ENCODE measurements at regions not wholly inside any gene's neighbourhood (a gene's known extent, or its start where the extent isn't known, plus 50 kb on each side); places are given as distances from the start of the nearest gene placed in this dataset.

DNA sequence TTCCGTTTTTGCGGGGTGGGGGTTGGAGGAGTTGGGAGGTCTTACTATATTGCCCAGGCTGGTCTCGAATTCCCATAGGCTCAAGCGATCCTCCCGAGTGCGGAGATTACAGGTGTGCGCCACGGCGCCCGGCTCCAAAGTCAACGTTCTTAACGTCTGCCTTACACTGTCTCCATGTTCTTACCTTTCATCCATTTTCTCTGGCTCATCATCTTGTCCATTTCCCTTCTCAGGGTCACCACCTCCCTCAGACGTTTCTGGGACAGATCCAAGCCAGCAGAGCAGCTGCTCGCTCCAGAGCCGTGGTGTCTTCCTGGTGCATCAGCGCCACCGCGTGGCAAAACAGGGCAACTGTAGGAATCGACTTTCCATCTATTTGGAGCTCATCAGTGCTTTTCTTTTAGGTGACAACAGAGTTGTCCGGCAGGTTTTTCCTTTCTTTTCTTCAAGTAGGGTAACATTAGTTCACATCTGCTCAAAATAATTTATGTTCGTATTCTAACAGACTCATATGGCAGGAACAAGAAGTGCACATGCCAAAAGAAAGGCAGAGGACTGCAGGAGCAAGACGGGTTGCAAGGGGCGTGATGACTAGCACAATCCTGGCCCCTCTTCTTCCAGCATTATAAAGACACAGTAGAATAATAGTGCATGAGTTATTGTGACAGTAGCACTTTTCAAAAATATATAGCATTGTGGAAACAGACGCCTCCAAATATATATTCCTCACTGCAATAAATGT, 103.1 kb upstream of the ABCC4 start:
- Histone ChIP-seq H3K27me3 (ENCODE audit: control insufficient read depth in 1 of 2, insufficient read depth in 2 of 2, low read length in 2 of 2) (peaks cover 0 to 5% of the 10 kb centered on the region in 2 experiments), H3K9me3 (ENCODE audit: control insufficient read depth in 1 of 2, insufficient read depth in 1 of 2, low read length in 2 of 2) (no peaks in the 10 kb centered on the region), H3K4me3 (ENCODE audit: low read length) (peak overlapping the region; percentile 62), H3K4me1 (ENCODE audit: insufficient read depth, low read length) (peaks cover 9% of the 10 kb centered on the region), H3K36me3 (ENCODE audit: insufficient read depth, low read length) (no peaks in the 10 kb centered on the region), H3K27ac (ENCODE audit: low read depth in 1 of 2, low read length in 2 of 2) (no peak overlapping the region)
- peaks cover 4% of the 10 kb centered on the region for H3K27me3 Mint-ChIP-seq
- peaks cover 10% of the 10 kb centered on the region for H3K4me1 Mint-ChIP-seq (ENCODE audit: low read depth)
- H3K27ac Mint-ChIP-seq: no peak overlapping the region
- intact Hi-C loops (cut with DNase I, micrococcal nuclease): loop anchor here (1.0 to 10.0 kb wide), 6 partner anchors 108 to 970 kb away; no protein-coding TSS in a partner anchor
- ChIA-PET CTCF (interaction anchor here (0.5 to 2.5 kb wide), 20 partner anchors 11 to 787 kb away, joined by 3 to 40 read pairs (median 4); no protein-coding TSS in a partner anchor), POLR2A (interaction anchor here (0.6 to 1.1 kb wide), 4 partner anchors 189 to 732 kb away, joined by 3 to 4 read pairs (median 4); no protein-coding TSS in a partner anchor)
- peak; percentile 97 for ATAC-seq (ENCODE audit: poor library complexity)
- peak; percentile 59 to 86 (median 72) for DNase-seq
- no peaks in the 10 kb centered on the region for H3K36me3 Mint-ChIP-seq (ENCODE audit: low read depth)
- H3K9me3 Mint-ChIP-seq: no peaks in the 10 kb centered on the region
- TF ChIP-seq, protein P1, sequence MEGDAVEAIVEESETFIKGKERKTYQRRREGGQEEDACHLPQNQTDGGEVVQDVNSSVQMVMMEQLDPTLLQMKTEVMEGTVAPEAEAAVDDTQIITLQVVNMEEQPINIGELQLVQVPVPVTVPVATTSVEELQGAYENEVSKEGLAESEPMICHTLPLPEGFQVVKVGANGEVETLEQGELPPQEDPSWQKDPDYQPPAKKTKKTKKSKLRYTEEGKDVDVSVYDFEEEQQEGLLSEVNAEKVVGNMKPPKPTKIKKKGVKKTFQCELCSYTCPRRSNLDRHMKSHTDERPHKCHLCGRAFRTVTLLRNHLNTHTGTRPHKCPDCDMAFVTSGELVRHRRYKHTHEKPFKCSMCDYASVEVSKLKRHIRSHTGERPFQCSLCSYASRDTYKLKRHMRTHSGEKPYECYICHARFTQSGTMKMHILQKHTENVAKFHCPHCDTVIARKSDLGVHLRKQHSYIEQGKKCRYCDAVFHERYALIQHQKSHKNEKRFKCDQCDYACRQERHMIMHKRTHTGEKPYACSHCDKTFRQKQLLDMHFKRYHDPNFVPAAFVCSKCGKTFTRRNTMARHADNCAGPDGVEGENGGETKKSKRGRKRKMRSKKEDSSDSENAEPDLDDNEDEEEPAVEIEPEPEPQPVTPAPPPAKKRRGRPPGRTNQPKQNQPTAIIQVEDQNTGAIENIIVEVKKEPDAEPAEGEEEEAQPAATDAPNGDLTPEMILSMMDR (IDR thresholded peaks at IDR 0.05): peak; percentile 94
- peak overlapping the region; percentile 94 for H3K4me3 Mint-ChIP-seq

GRCh38 chr13:95406176-95406575, 104.9 kb upstream of the ABCC4 start:
- H3K27me3 Mint-ChIP-seq: peaks cover 4% of the 10 kb centered on the region
- ChIA-PET CTCF (no interaction called here), POLR2A (interaction anchor here (1.0 kb wide), 1 partner anchor 216 kb away, joined by 3 read pairs; no protein-coding TSS in a partner anchor)
- TF ChIP-seq, protein P1 (IDR thresholded peaks at IDR 0.05): no peak
- H3K36me3 ChIP-seq (ENCODE audit: insufficient read depth, low read length): no peaks in the 10 kb centered on the region
- ATAC-seq (ENCODE audit: poor library complexity) (no peak), DNase-seq (no peak)
- no peak overlapping the region for H3K4me3 ChIP-seq (ENCODE audit: low read length)
- peaks cover 9% of the 10 kb centered on the region for H3K4me1 ChIP-seq (ENCODE audit: insufficient read depth, low read length)
- intact Hi-C loops (cut with DNase I, micrococcal nuclease): loop anchor here in 1 of 2 experiments (10.0 kb wide), 1 partner anchor 971 kb away; no protein-coding TSS in a partner anchor
- no peaks in the 10 kb centered on the region for H3K9me3 Mint-ChIP-seq
- no peaks in the 10 kb centered on the region for H3K36me3 Mint-ChIP-seq (ENCODE audit: low read depth)
- H3K27me3 ChIP-seq (ENCODE audit: control insufficient read depth in 1 of 2, insufficient read depth in 2 of 2, low read length in 2 of 2): peaks cover 0 to 5% of the 10 kb centered on the region in 2 experiments
- H3K9me3 ChIP-seq (ENCODE audit: control insufficient read depth in 1 of 2, insufficient read depth in 1 of 2, low read length in 2 of 2): no peaks in the 10 kb centered on the region
- H3K27ac ChIP-seq (ENCODE audit: low read depth in 1 of 2, low read length in 2 of 2): no peak overlapping the region
- H3K4me3 Mint-ChIP-seq: no peak overlapping the region
- no peak overlapping the region for H3K27ac Mint-ChIP-seq
- H3K4me1 Mint-ChIP-seq (ENCODE audit: low read depth): peaks cover 10% of the 10 kb centered on the region

GRCh38 chr13:95411428-95412040, 110.3 kb upstream of the ABCC4 start:
- intact Hi-C loops (cut with DNase I, micrococcal nuclease): no loop called here
- CTCF ChIA-PET: interaction anchor here (1.3 kb wide), 1 partner anchor 40 kb away, joined by 3 read pairs; no protein-coding TSS in a partner anchor
- H3K27ac ChIP-seq (ENCODE audit: low read depth in 1 of 2, low read length in 2 of 2): no peak overlapping the region
- Mint-ChIP-seq H3K27ac (no peak overlapping the region), H3K9me3 (no peaks in the 10 kb centered on the region), H3K36me3 (ENCODE audit: low read depth) (no peaks in the 10 kb centered on the region), H3K4me3 (no peak overlapping the region), H3K4me1 (ENCODE audit: low read depth) (no peaks in the 10 kb centered on the region), H3K27me3 (peaks cover 2% of the 10 kb centered on the region)
- H3K27me3 ChIP-seq (ENCODE audit: control insufficient read depth in 1 of 2, insufficient read depth in 2 of 2, low read length in 2 of 2): peaks cover under 1 to 4% of the 10 kb centered on the region in 2 experiments
- TF ChIP-seq, protein P1 (IDR thresholded peaks at IDR 0.05): no peak
- no peak overlapping the region for H3K4me3 ChIP-seq (ENCODE audit: low read length)
- no peak for ATAC-seq (ENCODE audit: poor library complexity)
- no peak for DNase-seq
- H3K9me3 ChIP-seq (ENCODE audit: control insufficient read depth in 1 of 2, insufficient read depth in 1 of 2, low read length in 2 of 2): no peaks in the 10 kb centered on the region
- no peaks in the 10 kb centered on the region for H3K4me1 ChIP-seq (ENCODE audit: insufficient read depth, low read length)
- POLR2A ChIA-PET: no interaction called here
- H3K36me3 ChIP-seq (ENCODE audit: insufficient read depth, low read length): no peaks in the 10 kb centered on the region
